Lower leg skin (tissue), 3 donors: ENCODE measurements at regions not wholly inside any gene's neighbourhood (a gene's known extent, or its start where the extent isn't known, plus 50 kb on each side); places are given as distances from the start of the nearest gene placed in this dataset.

Experiments used
- CTCF ChIP-seq, 3 donors: fragments of 450-650 bp; IDR thresholded peaks; one replicate each; pipeline ENCODE4 v1.5.1; 2016; ENCODE audit warnings: antibody characterized with exemption in 3 of 3, mild to moderate bottlenecking in 3 of 3, moderate library complexity in 2 of 3
- POLR2A ChIP-seq, 2 donors: fragments of 450-650 bp; IDR thresholded peaks; one replicate each; pipeline ENCODE4 v1.6.1; 2016 to 2017; ENCODE audit warnings: antibody characterized with exemption in 2 of 2, mild to moderate bottlenecking in 1 of 2, moderate library complexity in 1 of 2

- TF ChIP-seq CTCF (IDR thresholded peaks at IDR 0.05) (no peak), POLR2A (IDR thresholded peaks at IDR 0.05) (no peak)
These were observed 196.3 kb downstream of the SNX10 start for GRCh38 chr7:26487780-26488515.
